ENCODE measurements at regions not wholly inside any gene's neighbourhood (a gene's known extent, or its start where the extent isn't known, plus 50 kb on each side); places are given as distances from the start of the nearest gene placed in this dataset.

GRCh38 chr14:92252323-92252722, 70.6 kb upstream of the SLC24A4 start:
- Histone ChIP-seq H3K56ac (ENCODE audit: extremely low read depth, insufficient read depth, low read length) (no peak overlapping the region), H4K20me1 (ENCODE audit: insufficient read depth, low read length) (no peaks in the 10 kb centered on the region), H2AFZ (replicated peaks; ENCODE audit: low read length, poor library complexity) (no peak overlapping the region), H3K23ac (ENCODE audit: low read depth, low read length) (no peak overlapping the region), H2BK5ac (ENCODE audit: low read depth, low read length, poor library complexity, severe bottlenecking) (no peak overlapping the region), H3K9me1 (ENCODE audit: insufficient read depth, low read length) (no peaks in the 10 kb centered on the region), H3K27ac (ENCODE audit: insufficient read depth, low read length) (no peak overlapping the region), H3K36me3 (ENCODE audit: control insufficient read depth, insufficient read depth, low read length) (no peaks in the 10 kb centered on the region), H3K9me3 (ENCODE audit: control insufficient read depth, insufficient read depth, low read length) (no peaks in the 10 kb centered on the region), H3K4me2 (ENCODE audit: low read depth, low read length) (no peak overlapping the region), H3K4ac (ENCODE audit: low read depth, low read length) (no peak overlapping the region), H3K4me3 (ENCODE audit: insufficient read depth, low read depth, low read length) (no peak overlapping the region), H3K27me3 (ENCODE audit: control insufficient read depth, insufficient read depth, low read length) (peaks cover 21% of the 10 kb centered on the region), H2AK9ac (replicated peaks; ENCODE audit: low read depth, low read length, poor library complexity) (no peak overlapping the region), H3K14ac (replicated peaks; ENCODE audit: low read depth, low read length) (no peak overlapping the region), H3K79me1 (ENCODE audit: low read depth in 1 of 2, low read length in 2 of 2) (no peaks in the 10 kb centered on the region), H4K5ac (ENCODE audit: low read depth, low read length) (no peak overlapping the region), H2AK5ac (ENCODE audit: low read depth, low read length) (no peak overlapping the region), H3K18ac (ENCODE audit: low read depth, low read length) (no peak overlapping the region), H2BK20ac (ENCODE audit: low read depth, low read length) (no peak overlapping the region), H2BK120ac (ENCODE audit: low read depth, low read length) (no peak overlapping the region), H4K91ac (ENCODE audit: insufficient read depth, low read depth, low read length) (no peak overlapping the region), H2BK15ac (ENCODE audit: low read depth, low read length) (no peak overlapping the region), H3K4me1 (ENCODE audit: control insufficient read depth, insufficient read depth, low read length) (no peaks in the 10 kb centered on the region), H4K8ac (ENCODE audit: low read depth in 2 of 2, low read length in 2 of 2) (no peak overlapping the region), H3K9ac (ENCODE audit: low read depth, low read length) (no peak overlapping the region)
- POLR2A ChIA-PET (ENCODE audit: unreplicated experiment), result no interaction called here
- intact Hi-C loops (cut with micrococcal nuclease) (no loop called here), in situ Hi-C loops (cut with MboI; ENCODE audit: low sequenced_read_pairs) (no loop called here), dilution Hi-C loops (cut with HindIII; ENCODE audit: low sequenced_read_pairs, unreplicated experiment) (no loop called here)
- DNase-seq, result no peak
- CTCF ChIA-PET, result no interaction called here
- TF ChIP-seq, protein P1, sequence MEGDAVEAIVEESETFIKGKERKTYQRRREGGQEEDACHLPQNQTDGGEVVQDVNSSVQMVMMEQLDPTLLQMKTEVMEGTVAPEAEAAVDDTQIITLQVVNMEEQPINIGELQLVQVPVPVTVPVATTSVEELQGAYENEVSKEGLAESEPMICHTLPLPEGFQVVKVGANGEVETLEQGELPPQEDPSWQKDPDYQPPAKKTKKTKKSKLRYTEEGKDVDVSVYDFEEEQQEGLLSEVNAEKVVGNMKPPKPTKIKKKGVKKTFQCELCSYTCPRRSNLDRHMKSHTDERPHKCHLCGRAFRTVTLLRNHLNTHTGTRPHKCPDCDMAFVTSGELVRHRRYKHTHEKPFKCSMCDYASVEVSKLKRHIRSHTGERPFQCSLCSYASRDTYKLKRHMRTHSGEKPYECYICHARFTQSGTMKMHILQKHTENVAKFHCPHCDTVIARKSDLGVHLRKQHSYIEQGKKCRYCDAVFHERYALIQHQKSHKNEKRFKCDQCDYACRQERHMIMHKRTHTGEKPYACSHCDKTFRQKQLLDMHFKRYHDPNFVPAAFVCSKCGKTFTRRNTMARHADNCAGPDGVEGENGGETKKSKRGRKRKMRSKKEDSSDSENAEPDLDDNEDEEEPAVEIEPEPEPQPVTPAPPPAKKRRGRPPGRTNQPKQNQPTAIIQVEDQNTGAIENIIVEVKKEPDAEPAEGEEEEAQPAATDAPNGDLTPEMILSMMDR (conservative IDR thresholded peaks at IDR 0.05; ENCODE audit: low read depth, low read length), result no peak
- TF ChIP-seq ELK1 (IDR thresholded peaks at IDR 0.05; ENCODE audit: borderline replicate concordance, low read depth, low read length) (no peak), RAD21 (IDR thresholded peaks at IDR 0.05; ENCODE audit: low read length) (no peak), MAFK (IDR thresholded peaks at IDR 0.05; ENCODE audit: low read depth, low read length) (no peak)
- 72% methylated on average over 9 of the region's 16 CpGs; no CpG with 5 or more reads in 1 of the 2 experiments for WGBS, 2 experiments (ENCODE audit: extremely low coverage in 2 of 2, insufficient read length in 1 of 2)
- no peak for ATAC-seq (ENCODE audit: low read depth)
- BruUV-seq (replicated peaks), result no TSS peak
